ENCODE measurements at regions not wholly inside any gene's neighbourhood (a gene's known extent, or its start where the extent isn't known, plus 50 kb on each side); places are given as distances from the start of the nearest gene placed in this dataset.
"Not testable (repeated sequence)": the region's sequence is repeated elsewhere in the genome, so short reads cannot be mapped to it uniquely, and the experiment has no call there.

DNA sequence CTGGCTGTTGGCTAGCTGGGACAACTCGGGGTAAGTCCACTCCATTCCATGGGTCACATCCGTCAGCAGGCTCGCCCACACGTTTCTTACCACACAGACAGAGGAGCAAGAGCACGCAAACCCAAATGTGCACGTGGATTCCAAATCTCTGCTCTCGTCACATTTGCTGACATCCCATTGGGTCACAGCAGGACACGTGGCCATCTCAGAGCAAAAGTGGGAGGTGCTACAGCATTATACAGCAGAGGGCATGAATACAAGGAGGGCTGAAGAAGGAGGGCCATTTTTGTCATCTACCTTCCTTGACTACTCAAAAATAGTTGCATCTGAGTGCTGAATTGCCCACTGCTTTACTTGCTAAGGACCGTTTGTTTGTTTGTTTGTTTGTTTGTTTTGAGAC lies 84.7 kb downstream of the RBBP6 start:
- FAIRE-seq: no peak

DNA sequence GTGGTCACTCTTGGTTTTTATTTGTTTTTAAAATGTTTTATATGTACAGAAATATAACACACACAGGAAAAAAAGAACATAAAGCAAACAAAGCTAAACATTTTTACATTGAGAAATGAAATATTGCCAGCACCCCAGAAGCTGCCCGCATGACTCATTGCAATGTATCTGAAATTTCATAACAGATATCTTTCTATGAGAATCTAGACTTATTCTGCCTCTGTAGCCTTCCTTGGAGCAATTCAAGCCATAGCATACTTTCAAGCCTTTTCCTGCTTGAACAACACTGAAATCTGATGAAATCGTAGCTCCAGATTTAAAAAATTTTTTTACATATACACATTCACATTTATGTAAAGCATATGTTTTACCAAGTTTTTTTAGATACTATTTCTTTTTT lies 86.9 kb downstream of the RBBP6 start:
- FAIRE-seq: no peak

DNA sequence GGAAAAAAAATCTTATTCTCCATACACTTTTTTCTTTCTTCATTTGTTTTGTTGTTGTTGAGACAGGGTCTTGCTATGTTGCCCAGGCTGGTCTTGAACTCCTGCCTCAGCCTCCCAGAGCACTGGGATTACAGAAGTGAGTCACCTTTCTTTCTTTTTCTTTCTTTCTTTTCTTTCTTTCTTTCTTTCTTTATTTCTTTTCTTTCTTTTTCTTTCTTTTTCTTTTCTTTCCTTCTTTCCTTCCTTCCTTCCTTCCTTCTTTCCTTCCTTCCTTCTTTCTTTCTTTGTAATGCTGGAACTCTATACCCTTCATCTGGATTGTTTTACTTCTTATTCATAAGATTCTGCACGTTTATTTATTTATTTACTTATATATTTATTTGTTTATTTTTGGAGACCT lies 94.5 kb upstream of the TNRC6A start:
- no peak for FAIRE-seq

DNA sequence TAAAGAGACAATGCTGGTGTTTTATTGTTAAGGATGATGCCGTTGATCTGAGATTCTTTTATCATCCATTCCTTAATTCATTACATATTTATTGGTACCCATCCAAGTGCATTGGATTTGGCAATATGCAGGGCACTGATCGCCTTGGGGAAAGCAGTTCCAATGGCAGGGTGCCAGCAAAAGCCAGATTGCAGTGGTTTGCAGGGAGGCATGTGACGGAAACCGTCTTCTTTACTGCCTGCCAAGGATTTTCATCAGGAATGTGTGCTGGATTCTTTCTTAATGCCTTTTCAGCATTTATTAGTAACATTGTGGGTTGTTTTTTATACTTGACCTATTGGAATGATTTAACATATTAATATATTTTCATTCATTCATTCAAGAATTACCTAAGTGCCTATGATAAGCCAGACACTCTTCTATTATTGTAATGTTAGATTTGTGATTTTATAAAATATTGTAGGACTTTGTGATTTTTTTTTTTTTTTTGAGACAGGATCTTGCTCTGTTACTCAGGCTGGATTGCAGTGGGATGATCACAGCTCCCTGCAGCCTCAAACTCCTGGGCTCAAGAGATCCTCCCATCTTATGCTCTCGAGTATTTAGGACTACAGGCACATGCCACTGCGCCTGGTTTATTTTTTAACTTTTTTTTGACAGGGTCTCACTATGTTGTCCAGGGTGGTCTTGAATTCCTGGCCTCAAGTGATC lies 93.4 kb upstream of the TNRC6A start:
- peak; percentile 66 for FAIRE-seq

DNA sequence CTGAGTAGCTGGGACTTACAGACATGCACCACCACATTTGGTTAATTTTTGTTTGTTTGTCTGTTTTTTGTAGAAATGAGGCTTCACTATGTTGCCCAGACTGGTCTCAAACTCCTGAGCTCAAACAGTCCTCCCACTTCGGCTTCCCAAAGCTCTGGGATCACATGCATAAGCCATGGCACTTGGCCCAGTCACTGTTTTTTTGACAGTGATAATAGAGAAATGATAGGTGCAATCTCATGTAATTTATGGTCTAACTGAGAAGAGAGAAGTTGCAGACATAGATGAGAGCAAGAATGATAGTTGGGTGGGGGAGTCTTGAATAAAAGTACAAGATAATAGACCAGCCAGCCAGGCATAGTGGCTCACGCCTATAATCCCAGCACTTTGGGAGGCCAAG lies 89.7 kb upstream of the TNRC6A start:
- no peak for FAIRE-seq

GRCh38 chr16:24643489-24643888 lies 86.0 kb upstream of the TNRC6A start:
- no peak for FAIRE-seq

DNA sequence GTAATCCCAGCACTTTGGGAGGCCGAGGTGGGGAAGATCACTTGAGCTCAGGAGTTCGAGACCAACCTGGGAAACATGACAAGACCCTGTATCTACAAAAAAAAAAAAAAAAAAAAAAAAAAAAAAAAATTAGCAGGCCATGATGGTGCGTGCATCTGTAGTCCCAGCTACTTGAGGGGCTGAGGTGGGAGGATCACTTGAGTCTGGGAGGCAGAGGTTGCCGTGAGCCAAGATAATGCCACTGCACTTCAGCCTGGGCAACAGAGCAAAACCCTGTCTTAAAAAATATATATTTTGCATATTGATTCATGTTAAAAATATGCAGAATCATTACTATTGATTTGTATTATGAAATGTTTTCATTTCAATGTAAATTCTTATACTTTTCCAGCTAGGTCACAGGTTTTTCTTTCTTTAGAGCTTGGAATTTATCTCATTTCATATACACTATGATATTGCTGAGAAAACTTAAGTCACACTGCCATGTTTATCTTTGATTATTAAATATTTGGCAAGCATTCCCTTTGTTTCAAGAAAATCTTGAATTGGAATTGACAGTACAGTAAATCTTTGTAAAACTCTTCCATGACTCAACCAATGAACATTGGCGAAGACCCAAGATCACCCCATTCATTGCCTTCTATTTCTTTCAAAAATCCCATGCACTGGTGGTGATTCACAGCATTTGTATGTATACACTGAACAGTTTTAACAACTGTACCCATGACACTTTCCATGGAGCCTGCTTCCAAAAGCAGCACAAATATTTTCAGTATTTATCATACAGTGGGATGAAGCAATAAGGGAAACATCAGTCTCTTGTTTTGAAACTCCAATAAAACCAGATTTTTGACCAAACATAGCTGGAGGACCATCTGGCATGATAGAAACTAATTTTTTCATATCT lies 83.5 kb upstream of the TNRC6A start:
- peak; percentile 82 for FAIRE-seq

GRCh38 chr16:24646646-24646995 lies 82.8 kb upstream of the TNRC6A start:
- FAIRE-seq: no peak

DNA sequence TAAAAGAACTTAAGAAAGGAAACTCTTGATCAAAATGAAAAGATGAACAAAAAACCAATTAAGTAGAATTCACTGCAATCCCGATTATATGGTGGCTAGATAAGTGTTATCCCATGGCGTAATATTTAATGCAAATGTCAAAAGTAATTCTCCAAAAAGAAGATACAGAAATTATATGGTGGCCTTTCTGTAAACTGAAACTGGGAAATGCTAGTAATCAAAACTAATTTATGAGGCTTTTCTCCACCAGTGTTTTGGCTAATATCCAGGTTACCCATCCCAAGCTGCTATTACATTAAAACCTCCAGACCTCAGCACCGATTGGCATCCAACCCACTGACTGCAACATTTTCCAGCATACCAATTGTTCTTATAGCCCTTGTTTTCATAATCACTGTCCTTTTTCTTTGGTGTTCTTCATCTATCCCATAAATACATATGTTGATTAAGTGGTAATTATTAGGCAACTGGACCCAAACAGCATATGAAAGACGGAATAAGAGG lies 77.2 kb upstream of the TNRC6A start:
- FAIRE-seq: no peak

- no peak for FAIRE-seq
Measured at GRCh38 chr16:24652803-24653202, 76.6 kb upstream of the TNRC6A start.

GRCh38 chr16:24653725-24654124 lies 75.7 kb upstream of the TNRC6A start:
- FAIRE-seq: no peak

DNA sequence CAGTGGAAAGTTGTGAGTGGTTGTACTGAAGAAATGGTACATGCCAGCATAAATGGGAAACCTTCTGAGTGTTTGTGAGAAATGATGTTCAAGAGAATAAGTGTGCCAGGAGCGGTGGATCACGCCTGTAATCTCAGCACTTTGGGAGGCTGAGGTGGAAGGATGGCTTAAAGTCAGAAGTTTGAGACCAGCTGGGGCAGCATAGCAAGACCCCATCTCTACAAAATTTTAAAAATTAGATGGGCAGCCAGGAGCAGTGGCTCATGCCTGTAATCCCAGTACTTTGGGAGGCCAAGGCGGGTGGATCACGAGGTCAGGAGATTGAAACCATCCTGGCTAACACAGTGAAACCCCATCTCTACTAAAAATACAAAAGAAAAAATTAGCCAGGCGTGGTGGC lies 63.5 kb upstream of the TNRC6A start:
- FAIRE-seq: not testable (repeated sequence)

DNA sequence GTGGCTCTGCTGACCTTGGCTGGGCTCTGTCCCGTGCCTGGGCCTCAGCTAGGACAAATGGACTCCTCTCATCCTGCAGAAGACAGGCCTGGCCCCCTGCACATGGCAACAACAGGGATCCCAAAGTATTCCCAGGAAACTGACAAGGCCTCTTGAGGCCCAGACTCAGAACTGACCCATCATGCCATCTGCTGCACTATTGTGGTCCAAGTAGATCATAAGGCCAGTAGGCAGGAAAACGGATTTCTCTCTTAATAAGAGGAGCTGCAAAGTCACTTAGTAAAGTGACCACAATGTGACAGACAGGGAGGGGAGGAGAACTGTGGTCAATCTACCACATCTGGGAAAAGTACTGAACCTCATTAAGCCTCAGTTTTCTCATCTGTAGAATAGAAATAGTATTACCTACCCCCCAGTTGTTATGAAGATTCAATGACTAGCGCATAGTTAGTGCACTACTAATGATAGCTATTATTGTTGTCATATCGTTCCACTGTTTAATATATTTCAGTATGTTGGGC lies 62.1 kb upstream of the TNRC6A start:
- no peak for FAIRE-seq

GRCh38 chr16:24668481-24669061 lies 60.9 kb upstream of the TNRC6A start:
- FAIRE-seq: no peak

DNA sequence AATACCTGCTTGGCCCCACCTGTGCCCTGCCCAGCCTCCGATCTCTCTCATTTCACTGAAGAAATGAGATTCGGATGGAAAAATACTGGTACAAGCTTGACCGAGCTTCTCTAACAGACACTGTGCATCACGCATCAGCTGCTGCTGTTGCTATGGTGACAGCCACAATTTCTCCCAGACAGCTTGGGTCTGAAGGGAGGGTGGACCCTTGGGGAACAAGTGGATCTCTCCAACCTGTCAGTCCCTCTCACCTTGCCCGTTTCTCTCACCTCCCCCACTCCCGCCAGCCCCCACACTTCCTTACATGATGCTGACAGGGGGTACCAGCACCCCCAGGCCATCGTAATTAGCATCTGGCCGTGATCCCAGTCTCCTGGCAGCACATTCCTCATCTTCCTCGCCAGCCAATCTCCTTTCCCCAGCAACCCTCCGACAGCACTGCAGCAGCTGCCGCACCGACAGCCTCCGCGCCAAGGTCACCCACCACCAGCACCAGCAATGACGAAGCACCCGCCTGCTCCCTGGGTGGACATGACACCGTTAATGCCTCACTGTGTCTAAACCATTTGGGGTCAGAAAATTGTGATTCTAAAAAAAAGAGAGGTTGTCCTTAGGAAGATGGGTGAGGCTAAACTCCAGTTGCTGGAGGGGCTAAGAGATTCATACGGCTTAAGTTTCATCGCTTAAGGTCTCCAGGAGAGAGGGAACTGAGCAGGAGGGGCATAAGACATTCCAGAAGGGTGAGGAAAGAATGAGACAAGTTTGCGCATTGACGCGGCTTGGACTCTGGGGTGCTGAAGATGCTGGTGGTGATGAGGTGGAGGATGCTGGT lies 58.6 kb upstream of the TNRC6A start:
- FAIRE-seq: no peak

DNA sequence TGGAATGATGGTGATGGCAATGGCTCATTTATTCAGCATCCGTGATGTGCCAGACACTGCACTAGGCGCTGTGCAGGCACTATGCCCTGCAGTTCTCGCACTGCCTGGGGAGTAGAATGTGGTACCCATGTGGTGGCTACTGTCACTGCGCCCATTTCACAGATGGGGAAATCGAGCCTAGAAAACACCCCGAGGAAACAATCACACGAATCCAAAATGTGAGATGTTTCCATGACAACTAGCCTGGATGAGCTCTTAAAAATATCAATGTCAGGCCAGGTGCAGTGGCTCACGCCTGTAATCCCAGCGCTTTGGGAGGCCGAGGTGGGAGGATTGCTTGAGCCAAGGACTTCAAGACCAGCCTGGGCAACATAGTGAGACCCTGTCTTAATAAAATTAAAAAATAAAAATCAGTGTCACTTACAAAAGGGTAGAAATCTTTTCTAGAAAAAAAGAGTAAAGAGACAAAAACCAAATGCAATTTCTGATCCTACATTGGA lies 57.9 kb upstream of the TNRC6A start:
- no peak for FAIRE-seq

- no peak for FAIRE-seq
Measured at GRCh38 chr16:24673155-24673554, 56.3 kb upstream of the TNRC6A start.

DNA sequence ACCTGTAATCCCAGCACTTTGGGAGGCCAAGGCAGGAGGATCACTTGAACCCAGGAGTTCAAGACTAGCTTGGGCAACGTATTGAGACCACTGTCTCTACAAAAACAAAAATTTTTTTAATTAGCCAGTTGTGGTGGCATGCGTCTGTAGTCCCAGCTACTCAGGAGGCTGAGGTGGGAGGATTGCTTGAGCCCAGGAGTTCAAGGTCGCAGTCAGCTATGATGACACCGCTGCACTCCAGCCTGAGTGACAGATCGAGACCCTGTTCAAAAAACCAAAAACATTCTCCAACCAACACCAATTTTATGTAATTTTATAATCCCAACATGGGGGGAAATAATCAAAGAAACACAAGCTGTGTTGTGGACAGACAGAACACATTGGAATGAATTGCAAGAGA lies 54.6 kb upstream of the TNRC6A start:
- FAIRE-seq: no peak

- no peak for FAIRE-seq
Measured at GRCh38 chr16:24677388-24677787, 52.1 kb upstream of the TNRC6A start.

Data from endometrium (tissue), 2 donors.